GM21528 (cell line): ENCODE measurements at regions not wholly inside any gene's neighbourhood (a gene's known extent, or its start where the extent isn't known, plus 50 kb on each side); places are given as distances from the start of the nearest gene placed in this dataset.
"Not testable (repeated sequence)": the region's sequence is repeated elsewhere in the genome, so short reads cannot be mapped to it uniquely, and the experiment has no call there.

ENCODE experiments used
- ATAC-seq: cut with Tn5 transposase; IDR thresholded peaks from one replicate; pipeline ENCODE4 v1.9.1; 2021; ENCODE audit warnings: mild to moderate bottlenecking, moderate library complexity; ENCODE audit not compliant: unreplicated experiment, low FRiP score

DNA sequence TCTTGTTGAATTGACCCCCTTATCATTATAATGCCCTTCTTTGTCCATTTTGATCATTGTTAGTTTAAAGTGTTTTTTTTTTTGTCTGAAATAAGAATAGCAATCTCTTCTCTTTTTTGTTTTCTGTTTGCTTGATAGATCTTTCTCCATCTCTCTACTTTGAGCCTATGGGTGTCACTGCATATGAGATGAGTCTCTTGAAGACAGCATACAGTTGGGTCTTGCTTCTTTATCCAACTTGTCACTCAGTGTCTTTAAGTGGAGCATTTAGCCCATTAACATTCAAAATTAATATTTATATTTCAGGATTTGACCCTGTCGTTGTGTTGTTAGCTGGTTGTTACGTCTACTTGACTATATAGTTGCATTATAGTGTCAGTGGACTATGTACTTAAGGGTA is 135.4 kb downstream of the HMHB1 start:
- no peak for ATAC-seq

DNA sequence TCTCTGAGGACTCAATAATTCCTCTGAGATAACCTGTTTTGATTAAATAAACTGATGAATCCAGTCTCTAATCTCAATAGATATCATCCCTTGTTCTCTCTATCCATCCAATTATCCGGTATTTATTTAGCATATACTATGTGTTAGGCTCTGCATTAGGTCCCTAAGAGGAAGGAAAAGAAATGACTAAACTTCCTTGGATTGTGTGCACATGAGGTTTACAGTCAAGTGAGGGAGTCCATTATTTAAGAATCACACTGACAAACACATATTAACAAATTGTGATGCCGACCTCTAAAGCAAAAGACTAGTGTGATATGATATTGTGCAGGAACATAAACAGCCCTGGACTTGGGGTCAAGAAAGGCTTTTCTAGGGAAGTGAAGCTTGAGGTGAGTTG is 140.8 kb downstream of the HMHB1 start:
- no peak for ATAC-seq

DNA sequence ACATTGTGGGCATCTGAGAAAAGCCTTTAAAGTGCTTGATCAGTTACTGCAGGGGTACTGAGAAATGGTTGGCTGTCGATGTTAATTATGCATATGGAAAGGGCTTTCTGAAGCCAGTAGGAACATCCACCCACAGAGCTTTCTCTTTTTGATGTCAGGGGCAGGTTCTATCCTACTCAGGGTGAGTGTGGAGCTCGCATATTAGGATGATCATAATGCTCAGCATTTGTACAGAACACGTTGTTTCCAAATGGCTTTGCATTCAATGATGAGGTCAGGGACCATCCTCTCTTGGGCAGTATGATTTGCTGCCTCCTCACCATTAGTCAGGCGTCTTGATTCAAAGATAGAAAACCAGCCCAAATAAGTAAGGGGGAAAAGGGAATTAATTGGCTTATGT is 141.9 kb downstream of the HMHB1 start:
- no peak for ATAC-seq

DNA sequence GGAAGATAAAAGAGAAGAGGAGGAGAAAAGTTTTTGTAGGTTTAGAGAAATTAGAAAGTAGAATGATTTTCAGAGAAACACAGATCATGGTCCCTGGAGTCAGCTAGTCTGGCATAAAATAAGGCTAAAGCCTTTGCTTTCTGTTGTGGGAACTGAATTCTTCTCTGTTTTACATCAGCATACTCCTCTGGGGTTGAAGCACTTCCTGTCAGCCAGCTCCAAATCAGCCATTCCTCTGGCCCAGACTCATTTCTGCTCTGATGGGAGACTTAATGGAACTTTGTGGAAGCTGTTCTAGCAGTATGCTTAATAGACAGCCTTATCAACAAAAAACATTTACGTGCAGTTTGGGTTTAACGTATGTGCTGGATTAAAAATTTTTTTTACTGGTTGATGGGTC is 143.2 kb downstream of the HMHB1 start:
- no peak for ATAC-seq

DNA sequence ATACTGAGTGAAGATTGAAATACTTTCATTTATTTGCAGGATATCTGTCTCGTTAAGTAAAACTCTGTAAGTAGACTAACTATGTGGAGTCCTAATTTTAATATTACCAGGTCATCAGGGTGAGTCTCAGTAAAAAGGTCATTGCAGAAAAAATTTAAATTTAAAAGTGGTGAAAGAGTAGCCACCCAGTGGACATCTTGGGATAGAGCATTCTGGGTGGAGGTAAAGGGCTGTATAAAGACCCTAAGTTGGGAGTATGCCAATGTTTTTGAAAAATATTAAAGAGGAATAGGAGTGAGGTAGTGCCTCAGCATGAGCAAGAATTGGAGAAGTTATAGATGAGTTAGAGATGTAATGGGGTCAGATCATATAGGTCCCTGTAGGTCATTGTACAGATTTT is 145.5 kb downstream of the HMHB1 start:
- no peak for ATAC-seq

DNA sequence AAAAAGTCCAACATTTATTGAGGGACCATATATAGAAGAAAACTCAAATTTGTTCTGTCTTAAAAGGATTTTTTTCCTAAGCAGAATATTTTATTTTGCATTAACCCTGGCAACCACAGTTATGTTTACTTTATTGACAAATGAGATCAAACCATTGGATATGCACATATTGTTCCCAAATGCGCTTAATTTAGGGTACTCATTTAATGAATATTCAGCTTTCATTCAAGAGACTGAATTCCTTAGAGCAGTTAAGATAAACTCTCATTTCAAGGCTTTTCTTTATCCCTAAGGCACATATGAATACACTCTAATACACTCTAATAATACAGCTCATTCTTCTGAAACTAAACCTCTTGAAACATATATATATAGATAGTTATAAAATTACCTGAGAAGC is 150.2 kb downstream of the HMHB1 start:
- ATAC-seq, result no peak

DNA sequence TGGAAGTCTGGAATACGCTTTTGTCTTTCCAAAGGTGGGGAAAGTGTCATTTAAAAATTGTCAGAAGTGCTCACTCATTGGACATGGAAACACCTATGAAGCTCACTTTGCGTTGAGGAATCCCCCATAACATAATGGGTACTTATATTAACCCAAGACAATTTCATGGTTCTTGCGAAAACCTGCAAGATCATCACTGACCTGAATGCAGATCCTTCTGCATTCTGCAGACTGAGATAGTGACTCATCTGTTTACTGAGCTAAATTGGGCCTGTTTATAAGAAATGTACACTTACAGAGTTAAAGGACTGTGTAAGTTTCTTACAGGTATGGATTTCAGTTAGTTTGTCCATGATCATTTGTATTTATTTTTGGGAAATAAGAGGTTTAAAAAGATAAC is 153.0 kb downstream of the HMHB1 start:
- no peak for ATAC-seq

DNA sequence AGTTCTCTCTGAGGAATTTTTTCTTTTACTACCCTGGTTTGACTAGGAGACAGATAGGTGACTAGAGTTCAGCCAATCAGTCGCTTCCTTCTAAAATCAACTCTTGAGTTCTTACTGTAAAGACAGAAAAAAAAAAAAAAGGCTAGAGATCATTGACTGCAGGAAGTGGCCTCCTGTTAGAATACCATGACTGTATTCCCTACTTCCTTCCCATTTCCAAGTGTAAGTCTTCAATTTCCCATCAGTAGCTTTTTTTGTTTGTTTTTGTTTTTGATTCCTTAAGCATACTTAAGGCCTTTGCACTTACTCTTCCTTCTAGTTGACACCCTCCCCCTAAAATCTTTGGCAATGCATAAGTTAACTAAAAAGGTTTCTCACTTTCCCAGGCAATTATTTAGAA is 154.3 kb downstream of the HMHB1 start:
- ATAC-seq, result no peak

DNA sequence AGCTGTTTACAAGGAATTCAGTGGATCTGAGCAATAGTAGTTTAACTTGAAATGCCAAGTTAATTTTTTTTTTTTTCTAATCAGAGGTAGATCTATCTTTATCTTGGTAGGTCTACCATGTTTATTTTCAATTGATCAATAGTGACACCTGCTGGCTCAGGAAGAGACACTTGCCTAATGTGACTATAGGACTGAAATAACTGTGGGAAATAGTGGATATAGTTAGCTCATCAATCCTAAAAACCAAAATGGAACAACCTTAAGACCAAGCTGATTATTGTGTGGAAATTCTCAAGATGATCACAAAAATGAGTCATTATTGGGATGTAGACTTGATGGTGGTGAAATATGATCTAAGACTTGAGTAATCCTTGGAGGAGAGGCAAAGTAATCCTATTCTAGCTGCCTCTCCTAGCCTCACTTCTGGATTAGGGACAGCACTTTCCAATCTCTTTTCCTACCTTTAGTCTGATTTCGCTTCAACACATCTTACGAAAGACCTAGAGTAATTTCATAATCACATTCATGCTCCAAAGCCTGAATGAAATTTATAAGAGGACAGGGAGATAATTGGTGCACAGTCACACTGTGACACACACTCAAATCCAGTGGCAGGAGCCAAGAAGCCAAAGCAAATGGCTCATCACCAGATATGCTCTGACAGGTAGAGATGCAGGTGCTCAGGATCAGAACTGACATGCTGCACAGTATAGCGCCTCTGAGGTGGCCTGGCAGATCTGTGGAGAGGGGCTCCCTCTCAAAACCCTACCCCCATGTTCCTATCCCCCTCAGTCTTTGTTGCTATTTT is 156.3 kb downstream of the HMHB1 start:
- peak; percentile 58 for ATAC-seq

DNA sequence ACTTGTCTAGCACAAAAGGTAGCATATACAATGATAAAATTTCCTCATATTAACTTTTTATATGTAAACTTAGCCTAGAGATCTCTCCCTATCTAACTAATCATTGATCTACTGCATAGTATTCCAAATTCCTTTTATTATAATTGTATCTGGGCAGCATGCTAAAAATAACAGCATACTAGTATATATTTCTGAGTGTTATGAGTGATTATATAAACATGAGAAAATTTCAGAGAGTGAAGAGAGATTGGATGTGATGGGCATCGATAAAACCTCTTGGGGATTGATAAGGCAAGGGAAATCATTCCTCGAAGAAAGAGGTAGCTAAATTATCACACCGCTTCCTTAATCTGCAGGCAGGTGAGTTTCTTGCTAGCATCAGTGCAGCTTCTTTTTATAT is 158.2 kb downstream of the HMHB1 start:
- ATAC-seq, result no peak

DNA sequence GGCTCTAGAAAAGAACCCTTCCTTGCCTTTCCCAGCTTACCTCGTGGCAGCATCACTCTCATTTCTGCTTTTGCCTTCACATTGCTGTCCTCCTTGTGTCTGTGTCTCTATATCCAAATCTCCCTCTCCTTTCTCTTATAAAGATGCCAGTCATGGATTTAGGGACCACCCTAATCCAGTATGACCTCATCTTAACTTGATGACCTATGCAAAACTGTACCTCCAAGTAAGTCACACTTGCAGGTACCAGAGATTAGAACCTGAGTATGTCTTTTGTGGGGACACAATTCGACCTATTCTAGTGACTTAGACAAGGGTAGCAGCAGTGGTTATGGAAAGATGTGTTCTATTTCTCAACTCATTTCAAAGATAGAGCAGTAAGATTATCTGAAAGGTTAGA is 160.1 kb downstream of the HMHB1 start:
- no peak for ATAC-seq

DNA sequence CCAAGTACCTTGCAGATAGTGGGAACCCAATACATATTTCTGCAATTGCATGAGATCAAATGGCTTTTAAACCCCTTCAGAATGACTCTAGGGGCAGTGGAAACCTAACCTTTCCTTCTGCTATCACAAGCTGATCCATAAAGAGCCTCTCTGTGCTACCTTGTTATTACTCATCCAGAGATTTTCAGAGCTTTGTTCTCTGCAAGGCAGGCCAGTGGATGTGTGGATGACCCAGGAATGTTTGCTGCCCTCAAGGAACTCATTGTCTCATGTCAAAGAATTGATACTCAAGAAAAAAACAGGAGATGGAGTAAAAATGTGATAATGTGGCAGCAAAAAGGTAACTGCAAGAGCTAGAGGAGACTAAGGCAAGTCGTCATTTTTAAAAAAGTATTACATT is 164.1 kb downstream of the HMHB1 start:
- no peak for ATAC-seq

DNA sequence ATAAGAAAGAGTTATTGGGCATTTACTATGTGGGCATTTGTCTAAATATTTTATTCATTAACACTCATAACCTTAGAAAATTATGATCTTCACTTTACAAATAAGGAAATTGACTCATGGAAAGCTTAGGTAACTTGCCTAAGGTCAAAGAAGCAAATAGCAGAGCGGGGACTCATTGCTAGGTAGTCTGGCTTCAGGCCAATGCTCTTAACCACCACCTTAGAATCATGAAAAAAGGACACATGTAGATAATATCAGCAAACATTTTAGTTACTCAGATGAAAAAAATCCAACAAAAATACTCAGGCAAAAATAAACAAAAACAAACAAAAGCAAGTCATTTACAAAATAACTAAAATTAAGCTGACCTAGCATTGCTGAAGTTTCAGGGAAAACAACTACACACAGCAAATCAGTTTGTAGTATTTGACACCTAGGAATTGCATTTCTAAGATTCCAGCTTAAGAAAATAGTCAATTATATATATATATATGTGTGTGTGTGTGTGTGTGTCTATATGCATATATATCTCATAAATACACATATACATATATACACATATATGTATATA is 166.0 kb downstream of the HMHB1 start:
- no peak for ATAC-seq

DNA sequence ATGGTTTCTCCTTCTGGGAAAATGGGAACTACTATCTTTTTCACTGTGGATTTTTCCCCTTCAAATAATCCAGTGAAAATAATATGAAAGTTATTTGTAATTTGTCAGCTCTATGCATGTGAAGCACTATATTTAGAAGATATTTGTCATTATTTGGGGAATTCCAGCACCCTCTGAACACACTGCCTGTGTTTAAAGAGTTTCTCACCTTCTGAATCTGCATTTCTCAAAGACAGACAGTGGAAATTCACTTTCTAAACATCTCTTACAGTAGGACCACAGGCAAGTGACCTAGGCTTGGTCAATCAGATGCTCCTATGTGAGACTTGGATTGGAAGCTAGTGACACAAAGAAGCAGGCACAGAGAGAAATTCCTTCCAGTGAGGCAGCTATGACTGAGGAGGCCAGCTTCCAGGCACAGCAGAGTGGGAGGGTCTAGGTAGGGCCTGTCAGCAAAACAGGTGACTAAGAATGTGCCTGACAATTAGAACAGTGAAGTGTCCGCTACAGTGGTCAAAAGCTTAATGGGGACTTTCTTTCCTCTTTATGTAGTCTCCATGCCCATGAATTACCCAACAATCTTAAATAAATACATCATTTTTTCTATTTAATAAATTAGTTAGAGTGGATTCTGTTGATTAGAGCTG is 167.2 kb downstream of the HMHB1 start:
- ATAC-seq, result no peak

DNA sequence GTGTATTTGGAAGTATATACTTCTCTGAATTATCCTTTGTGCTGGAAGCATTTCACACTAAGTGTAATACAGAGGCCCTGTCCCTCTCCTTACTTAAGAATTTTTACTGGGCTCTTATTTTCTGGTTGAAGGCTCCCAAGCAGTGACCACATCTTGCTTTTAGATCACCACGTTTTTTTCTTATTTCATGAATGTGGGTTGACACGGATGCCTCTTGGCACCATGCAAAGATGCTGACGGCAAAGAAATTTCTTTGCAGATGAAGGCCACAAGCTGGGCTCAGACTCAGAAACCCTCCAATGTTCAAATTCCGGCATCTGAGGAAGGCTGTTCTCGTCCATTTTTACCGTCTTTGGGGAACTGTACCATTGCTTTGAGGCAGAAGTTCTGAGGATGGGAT is 168.5 kb downstream of the HMHB1 start:
- no peak for ATAC-seq

DNA sequence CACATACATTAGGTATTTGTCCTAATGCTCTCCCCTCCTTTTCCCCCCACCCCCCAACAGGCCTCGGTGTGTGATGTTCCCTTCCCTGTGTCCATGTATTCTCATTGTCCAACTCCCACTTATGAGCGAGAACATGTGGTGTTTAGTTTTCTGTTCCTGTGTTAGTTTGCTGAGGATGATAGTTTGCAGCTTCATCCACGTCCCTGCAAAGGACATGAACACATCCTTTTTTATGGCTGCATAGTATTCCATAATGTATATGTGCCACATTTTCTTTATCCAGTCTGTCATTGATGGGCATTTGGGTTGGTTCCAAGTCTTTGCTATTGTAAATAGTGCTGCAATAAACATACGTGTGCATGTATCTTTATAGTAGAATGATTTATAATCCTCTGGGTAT is 171.0 kb downstream of the HMHB1 start:
- not testable (repeated sequence) for ATAC-seq

DNA sequence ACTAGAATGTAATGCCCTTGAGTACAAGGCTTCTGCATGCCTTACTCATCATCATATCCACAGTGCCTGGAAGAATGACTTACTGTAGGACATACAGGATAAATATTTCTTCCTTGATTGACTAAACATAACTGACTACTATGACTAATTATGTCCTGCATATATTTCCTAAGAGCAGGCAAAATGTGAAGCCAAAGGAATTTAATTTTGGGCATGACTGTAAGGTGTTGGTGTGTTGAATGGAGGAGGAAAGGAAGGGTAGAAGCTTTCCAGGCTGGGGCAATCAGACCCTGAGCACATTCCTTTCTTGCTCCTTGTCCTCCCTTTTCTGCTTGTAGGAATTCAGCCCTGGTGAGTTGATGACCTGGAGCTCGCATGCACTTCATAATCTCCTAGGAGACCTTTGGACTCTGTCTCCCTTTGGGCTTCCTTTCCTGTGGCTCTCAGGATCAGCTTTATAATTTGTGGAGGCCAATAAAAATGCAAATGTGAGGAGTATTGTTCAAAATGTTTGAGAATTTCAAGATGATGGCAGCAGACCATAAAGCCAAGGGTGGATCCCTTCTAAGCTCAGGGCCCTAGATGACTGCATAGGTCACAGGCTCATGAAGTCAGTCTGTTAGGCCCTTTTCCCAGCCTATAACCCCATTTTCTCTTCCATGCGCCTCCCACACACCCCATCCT is 174.0 kb downstream of the HMHB1 start:
- ATAC-seq, result no peak

DNA sequence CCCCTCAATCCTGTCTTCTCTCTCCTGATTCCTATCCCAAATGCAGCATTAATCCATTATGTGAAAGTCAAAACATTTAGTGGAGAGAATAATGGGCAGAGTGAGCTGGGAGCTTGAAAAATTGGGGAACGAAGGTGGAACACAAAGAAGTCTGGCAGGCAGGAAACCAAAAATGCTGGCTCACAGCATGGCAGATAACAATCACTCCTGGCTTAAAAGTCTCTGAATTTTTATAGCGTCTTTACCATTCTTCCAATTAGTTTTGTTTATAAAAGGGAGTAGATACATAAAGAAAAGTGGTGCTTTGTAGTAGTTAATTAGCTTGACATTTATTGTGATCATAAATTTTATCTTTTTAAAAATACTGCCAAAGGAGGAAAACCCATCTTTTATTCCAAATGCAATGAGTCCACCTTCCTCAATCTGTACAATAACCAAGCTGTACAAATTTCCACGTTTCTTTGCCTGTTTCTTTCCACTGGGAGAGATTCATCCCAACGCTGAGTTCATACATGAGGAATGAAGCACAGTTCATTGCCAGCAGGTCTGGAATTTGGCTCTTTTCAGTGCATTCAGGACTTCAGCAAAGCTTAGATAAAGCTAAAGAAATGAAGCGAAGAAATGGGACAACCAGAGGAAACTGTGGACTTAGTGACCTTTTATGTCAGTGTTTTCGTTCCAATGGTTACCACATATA is 174.7 kb downstream of the HMHB1 start:
- no peak for ATAC-seq

DNA sequence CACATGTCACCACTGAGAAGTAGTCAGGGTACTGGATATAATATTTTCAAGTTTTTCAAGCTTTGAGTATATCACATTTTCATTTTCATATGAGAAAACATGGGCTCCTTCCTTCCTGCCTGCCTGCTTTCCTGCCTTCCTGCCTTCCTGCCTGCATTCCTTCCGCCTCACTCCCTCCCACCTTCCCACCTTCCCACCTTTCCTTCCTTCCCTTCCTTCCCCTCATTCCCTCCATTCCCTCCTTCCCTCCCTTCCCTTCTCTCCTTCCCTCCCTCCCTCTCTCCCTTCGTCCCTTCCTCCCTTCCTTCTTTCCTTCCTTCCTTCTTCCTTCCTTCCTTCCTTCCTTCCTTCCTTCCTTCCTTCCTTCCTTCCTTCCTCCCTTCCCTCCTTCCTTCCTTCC is 175.3 kb downstream of the HMHB1 start:
- ATAC-seq, result no peak

DNA sequence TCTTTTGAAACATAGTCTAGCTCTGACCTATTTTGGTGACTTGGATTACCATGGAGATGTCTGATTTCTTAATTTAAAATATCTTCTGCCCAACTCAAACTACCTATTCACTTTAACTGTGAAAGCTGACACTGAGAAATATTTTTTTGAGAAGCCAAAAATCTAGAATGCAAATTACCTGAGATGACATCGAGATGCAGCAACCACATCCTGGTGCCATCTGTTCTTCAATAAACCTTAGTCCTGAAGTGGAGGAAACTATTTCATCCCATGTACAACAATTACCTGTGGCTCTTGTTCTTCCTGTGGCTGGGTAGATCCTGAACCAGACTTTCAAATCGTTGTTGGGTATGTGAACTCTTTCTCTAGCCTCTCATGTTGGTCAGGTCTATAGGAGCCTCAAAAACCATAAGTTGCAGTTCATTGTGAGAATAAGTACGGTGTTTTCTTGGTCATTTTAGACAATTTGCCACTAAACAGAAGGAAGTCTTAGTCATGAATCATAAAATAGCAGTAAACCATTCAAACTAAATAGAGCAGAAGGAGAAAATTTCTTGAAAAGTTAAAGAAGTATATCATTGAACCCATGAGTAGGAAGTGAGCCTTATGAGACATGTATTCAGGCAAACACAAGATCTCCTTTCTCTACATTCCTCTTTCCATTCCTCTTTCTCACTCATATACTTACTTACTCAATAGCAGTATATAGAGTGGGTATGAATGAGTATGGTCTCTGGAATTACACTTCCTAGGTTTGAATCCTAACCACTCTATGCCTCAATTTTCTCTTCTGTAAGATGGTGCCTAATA is 176.0 kb downstream of the HMHB1 start:
- no peak for ATAC-seq
